GM12878 (cell line): ENCODE measurements at regions not wholly inside any gene's neighbourhood (a gene's known extent, or its start where the extent isn't known, plus 50 kb on each side); places are given as distances from the start of the nearest gene placed in this dataset.
A peak's percentile ranks its signal among the peaks of the same experiment; 100 is the strongest.

Experiments used
- FOS ChIP-seq: IDR thresholded peaks from 3 replicates; pipeline ENCODE4 v1.6.1; 2011; ENCODE audit warnings: borderline replicate concordance; ENCODE audit not compliant: insufficient read length; ENCODE audit errors: extremely low read depth
- TF ChIP-seq, protein P1 (sequence below), 3 experiments: IDR thresholded peaks in 2 of 3; conservative IDR thresholded peaks in 1 of 3; 2 replicates each; pipeline ENCODE4 v1.5.1; 2011; ENCODE audit warnings: low read depth in 3 of 3, low read length in 3 of 3, mild to moderate bottlenecking in 3 of 3, control low read depth in 2 of 3, moderate library complexity in 2 of 3, inconsistent platforms in 1 of 3, mixed read lengths in 1 of 3; ENCODE audit not compliant: control insufficient read depth in 2 of 3, insufficient read depth in 1 of 3; ENCODE audit errors: extremely low read depth in 1 of 3

DNA sequence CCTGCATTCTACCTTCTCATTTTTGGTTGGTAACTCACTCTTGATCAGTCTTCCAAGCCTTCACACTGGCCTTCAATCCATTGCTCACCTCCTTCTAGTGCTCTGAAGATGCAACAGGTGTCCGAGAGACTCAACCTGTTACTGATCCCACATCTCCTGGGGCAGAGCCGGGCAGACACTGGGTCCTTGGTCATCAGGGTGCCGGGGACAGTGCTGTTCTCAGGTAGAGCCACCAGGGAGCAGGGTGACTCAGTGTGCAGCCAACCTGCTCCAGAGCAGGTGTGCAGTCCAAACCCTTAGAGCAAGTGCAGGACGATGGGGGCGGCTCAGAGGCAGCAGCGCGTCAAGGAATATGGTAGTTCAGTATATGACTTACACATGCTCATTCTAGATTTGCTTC is 188.4 kb downstream of the DHX15 start:
- TF ChIP-seq FOS, result no peak
- TF ChIP-seq, protein P1, sequence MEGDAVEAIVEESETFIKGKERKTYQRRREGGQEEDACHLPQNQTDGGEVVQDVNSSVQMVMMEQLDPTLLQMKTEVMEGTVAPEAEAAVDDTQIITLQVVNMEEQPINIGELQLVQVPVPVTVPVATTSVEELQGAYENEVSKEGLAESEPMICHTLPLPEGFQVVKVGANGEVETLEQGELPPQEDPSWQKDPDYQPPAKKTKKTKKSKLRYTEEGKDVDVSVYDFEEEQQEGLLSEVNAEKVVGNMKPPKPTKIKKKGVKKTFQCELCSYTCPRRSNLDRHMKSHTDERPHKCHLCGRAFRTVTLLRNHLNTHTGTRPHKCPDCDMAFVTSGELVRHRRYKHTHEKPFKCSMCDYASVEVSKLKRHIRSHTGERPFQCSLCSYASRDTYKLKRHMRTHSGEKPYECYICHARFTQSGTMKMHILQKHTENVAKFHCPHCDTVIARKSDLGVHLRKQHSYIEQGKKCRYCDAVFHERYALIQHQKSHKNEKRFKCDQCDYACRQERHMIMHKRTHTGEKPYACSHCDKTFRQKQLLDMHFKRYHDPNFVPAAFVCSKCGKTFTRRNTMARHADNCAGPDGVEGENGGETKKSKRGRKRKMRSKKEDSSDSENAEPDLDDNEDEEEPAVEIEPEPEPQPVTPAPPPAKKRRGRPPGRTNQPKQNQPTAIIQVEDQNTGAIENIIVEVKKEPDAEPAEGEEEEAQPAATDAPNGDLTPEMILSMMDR (IDR thresholded peaks at IDR 0.05 in 2 of 3, conservative IDR thresholded peaks at IDR 0.05 in 1 of 3; ENCODE audit: control insufficient read depth in 2 of 3, extremely low read depth in 1 of 3, insufficient read depth in 1 of 3, low read depth in 3 of 3, low read length in 3 of 3), result 0 out of 6 replicates have a peak, but pooled peaks of 1 of the 3 experiments have one; percentile 14
